ENCODE measurements at regions not wholly inside any gene's neighbourhood (a gene's known extent, or its start where the extent isn't known, plus 50 kb on each side); places are given as distances from the start of the nearest gene placed in this dataset.
"Not testable (repeated sequence)": the region's sequence is repeated elsewhere in the genome, so short reads cannot be mapped to it uniquely, and the experiment has no call there.

DNA sequence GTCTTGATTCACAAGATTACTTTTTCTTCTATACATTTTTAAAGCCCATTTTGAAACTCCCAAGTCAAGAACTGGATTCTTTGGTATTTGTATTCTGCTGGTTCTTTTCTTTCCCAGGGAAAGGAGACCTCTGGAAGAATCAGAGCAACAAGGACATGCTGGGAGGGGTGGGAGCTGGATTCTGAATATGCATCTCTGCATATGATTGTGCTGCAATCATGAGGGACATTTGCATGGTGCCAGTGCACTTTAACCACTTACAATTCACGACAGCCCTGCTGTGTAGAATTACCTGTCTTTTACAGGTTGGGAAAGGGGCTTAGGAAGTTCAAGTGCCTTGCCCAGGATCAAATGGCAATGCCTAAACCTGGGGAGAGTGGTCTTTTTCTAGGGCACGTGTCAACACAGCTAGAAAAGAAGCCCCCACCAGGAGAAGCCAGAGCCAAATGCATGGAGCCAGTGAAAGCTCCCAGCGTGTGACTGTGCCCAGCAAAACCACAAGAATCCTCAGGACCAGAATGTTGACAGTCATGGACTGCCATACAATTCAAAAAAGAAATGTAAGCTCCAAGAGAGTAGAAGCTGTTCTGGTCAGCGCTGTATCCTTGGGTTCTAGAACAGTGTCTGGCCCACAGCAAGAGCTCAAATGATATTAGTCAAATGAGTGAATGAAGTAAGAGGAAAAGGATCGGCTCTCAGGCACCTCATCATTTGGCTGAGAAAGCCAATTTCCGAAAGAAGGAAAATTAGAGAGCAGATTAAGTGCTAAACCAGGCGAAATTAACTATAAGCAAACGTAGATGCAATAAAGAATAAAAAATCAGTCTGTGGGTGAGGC, 84.5 kb upstream of the MEF2A start:
- DNase-seq (ENCODE audit: low spot score) (no peak), ATAC-seq (no peak)

DNA sequence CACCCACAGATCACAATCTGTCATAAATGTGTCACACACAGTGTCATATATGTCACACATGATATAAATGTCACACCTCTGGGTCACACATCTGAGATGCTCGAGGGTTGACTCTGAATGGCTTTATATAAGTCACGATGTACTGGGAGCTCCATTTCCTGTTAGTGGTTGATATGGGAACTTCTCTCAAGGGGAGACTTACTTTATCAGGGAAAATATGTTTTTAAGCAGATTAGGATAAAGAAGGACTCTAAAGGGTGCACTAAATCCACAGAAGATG, 83.9 kb upstream of the MEF2A start:
- DNase-seq (ENCODE audit: low spot score) (no peak), ATAC-seq (no peak)

DNA sequence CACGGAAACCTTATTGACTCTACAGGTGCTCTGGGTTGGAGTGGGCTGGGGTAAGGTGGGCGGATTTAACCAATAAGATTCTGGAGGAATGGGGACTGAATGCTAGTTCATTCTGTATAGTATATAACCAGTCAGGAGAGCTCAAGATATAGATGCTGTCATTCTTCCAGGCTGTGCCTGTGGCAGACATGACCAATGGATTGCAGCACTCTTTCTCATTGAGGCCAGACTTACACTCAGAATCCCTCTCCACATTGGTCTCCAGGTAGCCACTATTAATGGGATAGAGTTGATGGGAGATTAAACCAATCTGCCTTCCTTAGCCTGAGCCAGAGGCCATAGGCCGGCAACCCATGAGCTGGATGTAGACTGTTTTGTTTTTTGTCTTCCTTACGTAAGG, 82.8 kb upstream of the MEF2A start:
- ATAC-seq = no peak
- DNase-seq (ENCODE audit: low spot score) = no peak

DNA sequence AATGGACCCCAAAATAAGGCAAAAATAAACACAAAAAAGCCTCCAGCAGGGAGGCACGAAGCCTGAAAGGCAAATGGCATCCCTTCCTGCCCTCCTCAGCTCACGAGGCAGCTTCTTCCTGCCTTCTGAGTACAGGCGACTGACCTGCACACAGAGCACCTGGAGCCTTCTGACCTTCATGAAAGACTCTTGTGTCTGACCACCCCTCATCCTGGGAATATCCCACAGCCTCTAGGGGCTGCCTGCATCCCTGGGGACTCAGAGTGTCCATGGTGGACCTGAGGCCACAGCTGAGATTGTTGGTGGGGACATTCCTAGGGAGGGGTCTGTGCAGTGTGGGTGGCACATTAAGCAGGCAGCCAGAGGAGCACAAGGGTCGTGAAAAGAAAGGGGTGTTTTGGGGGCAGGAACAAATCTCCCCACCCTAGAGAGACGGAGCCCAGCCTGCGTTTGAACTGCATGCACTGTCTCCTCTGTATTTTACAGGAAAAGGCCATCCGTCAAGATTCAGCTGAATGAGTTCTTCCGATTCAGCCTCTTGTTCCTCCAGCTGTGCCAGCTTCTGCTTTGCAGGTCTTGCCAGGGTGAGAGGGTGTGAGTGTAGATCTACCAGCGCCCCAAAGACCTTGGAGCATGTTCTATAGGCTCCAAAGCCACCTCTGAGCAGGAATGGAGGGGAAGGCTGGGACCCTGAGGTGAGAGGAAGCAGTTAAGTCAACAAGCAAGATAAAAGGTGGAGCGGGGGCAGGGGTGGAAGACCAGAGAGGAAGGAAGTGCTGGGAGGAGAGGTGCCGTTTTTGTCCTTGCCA, 80.4 kb upstream of the MEF2A start:
- DNase-seq (ENCODE audit: low spot score) (no peak), ATAC-seq (peak; percentile 29)

DNA sequence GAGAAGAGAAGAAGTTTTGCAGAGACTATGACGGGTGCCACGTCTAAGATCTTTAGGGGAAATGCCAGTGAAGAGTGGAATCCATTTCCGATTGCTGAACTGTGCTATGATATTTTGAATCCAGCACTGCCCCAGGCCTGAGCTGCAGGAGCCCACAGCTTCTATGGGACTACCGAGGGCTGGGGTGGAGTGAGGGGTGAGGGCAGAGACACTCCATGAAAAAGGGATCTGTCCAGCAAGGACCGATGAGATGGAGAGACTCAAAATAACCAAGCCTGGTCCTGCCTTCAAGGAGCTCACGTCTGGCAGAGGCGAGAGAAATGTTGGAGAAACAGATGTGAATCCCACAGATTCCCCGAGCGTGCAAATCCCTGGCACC, 79.8 kb upstream of the MEF2A start:
- DNase-seq (ENCODE audit: low spot score) (no peak), ATAC-seq (no peak)

DNA sequence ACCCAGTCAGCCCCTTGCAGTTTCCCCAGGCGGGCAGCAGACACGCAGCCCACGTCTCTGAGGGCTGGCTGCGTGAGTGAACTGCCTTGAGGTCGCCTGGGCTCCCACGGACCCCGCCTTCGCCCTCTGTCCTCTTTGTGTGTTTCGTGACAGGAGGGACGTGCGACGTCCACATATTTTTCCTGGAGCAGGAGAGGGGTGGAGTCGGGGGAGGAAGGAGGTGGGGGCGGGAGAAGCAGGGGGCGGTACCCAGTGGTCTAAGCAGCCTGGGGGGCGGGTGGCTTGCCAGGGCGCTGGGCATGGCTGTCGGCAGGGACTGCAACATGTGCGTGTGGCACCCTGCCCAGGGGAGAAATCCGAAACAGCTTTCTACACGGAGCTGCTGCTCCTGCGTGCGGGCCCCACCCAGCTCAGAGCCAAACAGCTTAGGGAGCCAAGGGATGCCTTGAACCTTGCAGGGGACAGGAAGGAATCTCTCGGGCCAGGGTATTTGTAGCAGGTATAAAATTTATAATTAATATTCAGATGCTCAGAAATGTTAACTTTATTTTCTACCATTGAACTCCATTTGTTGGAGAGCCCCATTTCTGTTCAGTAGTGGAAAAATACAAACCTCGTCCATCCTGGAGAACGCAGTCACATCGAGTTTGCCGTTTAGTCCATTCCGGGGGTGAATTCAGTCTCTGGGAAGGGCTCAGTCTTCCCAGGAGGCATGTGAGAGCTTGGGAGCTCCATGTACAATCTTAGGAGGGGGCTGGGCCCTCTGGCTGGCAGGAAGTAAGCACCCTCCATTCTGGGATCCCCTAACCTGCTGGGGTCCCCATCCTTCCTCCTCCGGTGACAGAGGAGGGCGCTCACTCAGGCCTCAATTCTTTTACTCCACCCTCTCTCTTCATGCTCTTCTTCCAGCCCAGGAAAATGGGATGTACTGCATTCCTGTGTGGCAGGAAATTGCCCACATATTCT, 79.1 kb upstream of the MEF2A start:
- DNase-seq (ENCODE audit: low spot score) (peak; percentile 63), ATAC-seq (peak; percentile 77)

DNA sequence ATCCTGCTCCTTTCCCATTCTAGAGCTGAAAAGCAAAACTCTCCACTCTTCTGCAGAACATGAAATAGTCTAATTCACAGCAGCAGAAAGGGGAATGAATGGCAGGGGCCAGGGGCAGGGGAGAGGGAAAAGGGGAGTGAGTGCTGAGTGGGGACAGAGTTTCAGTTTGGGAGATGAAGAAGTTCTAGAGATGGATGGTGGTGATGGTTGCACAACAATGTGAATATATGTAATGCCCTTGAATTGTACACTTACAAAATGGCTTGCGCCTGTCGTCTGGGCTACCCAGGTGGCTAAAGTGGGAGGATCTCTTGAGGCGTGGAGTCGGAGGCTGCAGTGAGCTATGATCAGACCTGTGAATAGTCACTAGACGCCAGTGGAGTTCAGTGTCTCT, 78.5 kb upstream of the MEF2A start:
- no peak for DNase-seq (ENCODE audit: low spot score)
- no peak for ATAC-seq

DNA sequence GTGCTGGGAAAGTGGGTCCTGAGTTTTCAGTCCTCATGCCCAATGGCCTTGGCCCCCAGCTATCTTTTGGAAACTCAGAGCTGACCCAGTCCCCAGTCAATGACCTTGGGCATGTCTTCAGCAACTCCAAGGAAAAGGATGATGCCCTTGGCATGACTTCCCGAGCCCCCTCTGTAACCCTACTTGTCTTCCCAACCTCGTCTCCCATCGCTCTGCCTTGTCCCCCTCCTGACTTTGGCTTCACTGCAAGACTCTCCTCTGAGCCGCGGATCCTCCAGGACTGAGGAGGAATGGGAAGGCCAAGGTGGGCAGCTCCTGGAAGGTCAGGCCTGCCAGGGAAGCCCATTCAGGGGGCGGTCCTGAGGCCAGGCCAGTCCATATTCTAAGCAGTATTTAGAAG, 73.5 kb upstream of the MEF2A start:
- DNase-seq (ENCODE audit: low spot score) = no peak

DNA sequence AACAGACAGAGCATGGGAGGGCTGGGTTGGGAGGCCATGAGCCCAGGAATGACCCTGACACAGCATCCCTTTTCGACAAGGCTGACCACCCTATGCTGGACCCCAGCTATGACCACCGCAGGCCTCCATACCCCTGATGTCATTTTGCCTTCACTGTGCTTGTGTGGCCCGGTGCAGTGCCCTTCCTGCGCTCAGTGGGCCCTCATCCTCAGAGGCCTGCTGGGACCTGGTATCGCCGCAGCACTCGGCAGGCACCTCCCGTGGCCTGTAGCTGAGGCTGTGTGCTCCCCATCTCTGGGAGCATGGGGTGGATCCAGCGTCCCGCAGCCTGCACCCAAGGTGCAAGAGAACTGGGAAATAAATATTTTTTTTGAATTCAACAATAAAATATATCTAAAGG, 73.1 kb upstream of the MEF2A start:
- ATAC-seq (no peak), DNase-seq (ENCODE audit: low spot score) (no peak)

More for the DNA sequence above, 73.5 kb upstream of the MEF2A start:
- no peak for ATAC-seq

DNA sequence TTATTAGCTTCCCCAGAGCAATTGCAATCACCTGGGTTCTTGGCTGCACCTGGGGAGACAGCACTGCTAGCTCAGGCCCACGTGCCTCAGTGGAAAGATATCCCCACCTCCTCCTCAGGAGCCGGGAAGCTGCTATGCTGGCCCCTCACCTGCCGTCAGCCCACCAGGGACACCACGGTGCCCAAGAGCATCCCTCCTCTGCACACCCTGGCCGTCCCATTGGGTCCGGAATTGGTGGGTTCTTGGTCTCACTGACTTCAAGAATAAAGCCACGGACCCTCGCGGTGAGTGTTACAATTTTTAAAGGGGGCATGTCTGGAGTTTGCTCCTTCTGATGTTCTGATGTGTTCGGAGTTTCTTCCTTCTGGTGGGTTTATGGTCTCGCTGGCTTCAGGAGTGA, 72.3 kb upstream of the MEF2A start:
- ATAC-seq (no peak), DNase-seq (ENCODE audit: low spot score) (no peak)

DNA sequence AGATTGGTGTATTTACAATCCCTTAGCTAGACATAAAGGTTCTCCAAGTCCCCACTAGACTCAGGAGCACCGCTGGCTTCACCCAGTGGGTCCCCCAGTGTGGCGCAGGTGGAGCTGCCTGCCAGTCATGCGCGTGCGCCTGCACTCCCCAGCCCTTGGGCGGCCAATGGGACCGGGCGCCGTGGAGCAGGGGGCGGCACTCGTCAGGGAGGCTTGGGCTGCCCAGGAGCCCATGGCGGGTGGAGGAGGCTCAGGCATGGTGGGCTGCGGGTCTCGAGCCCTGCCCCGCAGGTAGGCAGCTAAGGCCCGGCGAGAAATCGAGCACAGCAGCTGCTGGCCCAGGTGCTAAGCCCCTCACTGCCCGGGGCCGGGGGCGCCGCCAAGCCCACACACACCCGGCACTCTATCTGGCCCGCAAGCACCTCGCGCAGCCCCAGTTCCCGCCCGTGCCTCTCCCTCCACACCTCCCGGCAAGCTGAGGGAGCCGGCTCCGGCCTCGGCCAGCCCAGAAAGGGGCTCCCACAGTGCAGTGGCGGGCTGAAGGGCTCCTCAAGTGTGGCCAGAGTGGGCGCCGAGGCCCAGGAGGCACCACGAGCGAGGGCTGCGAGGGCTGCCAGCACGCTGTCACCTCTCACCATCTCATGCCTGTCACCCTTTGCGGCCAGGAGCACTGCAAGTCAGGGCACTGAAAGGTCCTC, 71.1 kb upstream of the MEF2A start:
- not testable (repeated sequence) for DNase-seq (ENCODE audit: low spot score); ATAC-seq

DNA sequence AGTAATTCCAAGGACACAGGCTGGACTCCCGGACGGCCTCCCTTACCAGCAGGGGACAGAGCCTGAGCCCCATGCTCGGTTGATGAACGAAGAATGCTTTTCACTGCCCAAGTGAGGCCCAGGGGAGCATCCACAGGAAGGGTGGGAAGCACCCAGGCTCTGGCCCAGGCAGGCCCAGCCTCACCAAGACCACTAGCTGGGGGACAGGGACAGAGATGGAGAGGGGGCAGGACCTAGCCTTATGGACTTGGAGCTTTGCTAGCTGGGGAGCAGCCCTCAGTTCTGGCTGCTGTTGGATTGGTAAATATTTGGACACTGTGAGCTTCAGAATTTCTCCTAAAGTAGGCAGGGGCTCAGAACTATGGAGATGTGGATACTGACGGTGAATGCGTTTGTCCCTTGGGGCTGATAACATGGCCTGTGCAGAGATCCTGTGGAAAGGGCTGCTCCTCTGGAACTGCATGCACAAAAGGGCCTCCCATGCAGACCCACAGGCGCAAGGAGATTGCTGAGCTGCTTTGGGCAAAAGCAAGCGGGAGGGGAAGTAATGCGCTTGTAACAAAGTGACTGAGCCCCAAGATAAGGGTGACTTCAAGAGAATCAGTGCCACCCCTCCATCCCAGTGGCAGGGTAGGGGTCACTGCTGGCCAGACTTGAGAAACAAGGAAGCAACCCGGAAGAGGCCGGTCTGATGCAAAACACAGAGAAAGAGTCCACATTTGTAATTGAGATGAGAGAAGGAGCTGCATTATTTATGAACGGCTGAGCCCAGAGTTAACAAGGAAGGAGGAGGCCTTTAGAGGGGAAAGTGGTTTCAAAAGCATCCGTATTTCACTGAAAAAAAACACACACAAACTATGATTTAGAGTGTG, 70.1 kb upstream of the MEF2A start:
- DNase-seq (ENCODE audit: low spot score) (no peak), ATAC-seq (peak; percentile 19)

DNA sequence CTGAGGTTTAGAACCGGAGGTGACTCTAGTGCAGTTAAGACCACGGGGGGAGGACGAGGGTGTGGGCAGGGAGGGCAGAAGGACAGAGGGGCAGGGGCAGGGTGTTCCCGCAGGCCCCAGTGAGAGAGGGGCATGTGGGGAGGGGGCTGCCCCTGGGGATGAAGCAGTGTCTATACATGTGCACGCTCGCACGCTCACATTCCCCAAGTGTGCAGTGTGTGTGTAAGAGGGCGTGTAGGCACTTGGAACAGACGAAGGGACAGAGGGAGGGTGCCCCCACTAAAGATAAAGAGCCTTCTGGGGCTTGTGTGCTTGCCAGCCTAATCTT, 69.5 kb upstream of the MEF2A start:
- no peak for ATAC-seq
- DNase-seq (ENCODE audit: low spot score) = no peak

DNA sequence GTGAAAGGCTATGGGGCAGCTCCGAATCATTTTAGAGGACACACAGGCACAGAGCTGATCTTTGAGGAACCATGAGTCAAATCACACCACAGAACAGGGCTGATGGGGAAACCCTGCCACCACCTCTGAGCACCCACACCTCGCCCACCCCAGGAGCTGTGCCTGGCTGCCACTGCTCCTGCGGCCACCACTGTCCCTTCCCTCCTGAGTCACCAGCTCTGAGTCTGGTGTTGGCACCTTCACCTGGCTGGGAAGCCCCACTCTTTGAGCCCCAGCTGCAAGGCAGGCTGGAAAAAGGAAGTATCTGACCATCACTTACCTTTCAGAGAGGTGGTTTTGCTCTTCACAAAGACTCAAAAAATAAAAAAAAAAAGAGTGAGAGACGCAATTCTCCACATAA, 63.6 kb upstream of the MEF2A start:
- ATAC-seq = no peak
- DNase-seq (ENCODE audit: low spot score) = no peak

DNA sequence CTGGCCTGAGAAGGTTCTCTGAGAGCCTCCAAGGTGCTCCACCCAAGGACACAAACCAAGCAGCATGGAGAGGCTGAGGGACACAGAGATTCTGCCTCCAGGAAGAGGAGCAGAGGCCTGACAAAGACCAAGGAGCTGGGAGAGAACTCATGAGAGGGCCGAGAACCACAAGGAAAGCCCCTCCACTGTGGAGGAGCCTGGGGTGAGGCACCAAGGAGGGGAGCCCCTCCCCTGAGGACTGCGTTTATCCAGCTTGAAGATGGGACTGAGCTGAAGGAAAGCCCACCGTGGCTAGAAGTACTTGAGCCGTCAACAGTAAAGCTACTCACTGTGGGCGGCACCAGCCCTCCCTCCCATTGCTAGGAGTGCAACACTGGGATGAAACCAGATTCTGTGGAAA, 63.1 kb upstream of the MEF2A start:
- ATAC-seq (no peak), DNase-seq (ENCODE audit: low spot score) (no peak)

DNA sequence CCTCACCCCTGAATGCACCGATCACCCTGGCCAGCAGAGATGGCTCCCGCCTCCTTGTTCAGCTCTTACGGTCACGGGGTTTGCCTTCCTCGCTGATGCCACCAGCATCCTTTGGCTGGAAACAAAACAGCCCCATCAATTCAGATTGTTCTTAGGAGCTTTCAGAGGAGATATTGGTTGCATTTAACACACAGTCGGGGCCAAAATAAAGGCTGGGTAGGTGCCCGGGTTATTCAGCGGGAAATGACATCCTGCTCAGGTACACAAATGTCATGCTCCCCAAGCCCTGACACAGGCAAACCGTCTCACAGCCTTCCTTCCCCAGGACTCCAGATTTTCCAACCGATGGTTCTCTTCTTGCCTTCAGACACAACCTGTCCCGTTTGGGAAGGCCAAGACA, 62.4 kb upstream of the MEF2A start:
- no peak for ATAC-seq
- no peak for DNase-seq (ENCODE audit: low spot score)

DNA sequence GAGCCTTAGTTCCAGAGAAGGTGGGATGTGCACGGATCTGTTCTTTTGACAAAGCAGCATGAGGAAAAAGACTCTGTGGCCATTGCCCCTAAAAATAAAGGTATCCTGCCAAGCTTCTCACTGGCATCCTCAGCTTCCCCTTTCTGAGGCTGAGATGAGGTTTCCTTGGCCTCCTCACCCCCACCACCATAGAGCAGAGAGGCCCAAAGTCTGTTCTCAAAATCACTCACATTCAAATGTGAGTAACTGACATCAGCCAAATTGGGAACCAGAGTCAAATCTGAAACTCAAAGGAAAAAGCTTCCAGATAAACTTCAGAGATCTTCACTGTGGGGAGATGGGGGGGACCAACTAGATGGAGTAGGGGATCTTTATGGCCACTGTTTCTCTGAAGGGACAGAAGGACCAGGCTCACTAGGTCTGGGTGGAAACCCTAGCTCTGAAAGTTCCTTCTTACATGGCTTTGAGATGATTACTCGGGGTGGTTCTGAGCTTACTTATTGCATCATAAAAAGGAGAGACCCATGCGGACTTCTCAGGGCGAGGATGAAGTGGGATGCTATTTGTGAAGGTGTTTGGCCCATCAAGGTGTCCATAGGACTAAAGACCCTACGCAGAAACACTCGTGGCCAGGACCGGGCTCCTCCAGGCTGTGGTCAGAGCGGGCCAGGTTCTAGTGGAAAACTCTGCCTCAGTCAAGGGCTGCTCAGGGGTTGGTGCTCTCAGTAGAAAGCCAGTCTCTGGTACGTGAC, 61.5 kb upstream of the MEF2A start:
- no peak for ATAC-seq

DNA sequence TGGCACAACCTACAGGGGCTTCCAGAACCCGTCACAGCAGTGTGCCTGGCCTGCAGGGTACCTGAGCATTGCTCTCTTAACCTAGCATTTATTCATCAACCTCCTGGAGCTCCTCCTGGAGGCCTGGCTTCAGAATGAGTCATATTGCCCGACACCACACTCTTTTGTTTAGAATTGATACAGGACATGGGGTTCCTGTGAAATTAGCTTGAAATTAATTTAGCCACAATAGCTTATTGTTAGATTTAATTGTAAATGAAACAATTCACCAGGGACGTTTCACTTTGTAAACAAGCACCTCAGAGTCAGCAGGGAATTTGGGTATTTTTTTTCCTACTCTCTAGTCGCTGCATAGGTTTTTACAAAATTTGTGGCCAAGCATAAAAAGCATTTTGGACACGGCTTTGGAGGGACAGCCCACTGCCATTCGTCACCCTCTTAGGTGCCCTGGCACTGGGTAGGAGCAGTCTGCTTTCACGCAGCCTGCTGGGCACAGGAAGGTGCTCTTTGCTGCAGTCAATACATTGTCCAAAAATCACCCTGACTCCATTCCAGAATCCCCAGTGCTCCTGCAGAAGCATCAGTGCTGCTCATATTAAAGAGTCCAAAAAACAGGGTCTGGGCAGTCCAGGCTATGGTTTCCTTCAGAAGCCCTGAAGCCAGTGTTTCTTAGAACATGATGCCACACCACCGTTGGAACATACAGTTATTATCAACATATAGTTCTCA, 60.8 kb upstream of the MEF2A start:
- DNase-seq (ENCODE audit: low spot score) (no peak), ATAC-seq (no peak)

More for the DNA sequence above, 61.5 kb upstream of the MEF2A start:
- no peak for DNase-seq (ENCODE audit: low spot score)

DNA sequence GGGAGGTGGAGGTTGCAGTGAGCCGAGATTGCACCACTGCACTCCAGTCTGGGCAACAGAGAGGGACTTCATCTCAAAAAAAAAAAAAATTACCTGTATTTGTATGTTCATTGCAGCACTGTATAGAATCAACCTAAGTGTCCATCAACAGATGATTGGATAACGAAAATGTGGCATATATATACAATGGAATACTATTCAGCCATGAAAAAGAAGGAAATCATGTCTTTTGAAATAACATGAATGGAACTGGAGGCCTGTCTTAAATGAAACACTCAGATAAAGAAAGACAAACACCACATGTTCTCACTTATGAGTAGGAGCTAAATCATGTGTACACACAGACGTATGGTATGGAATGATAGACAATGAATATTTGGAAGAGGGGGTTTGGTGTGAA, 59.4 kb upstream of the MEF2A start:
- ATAC-seq (no peak), DNase-seq (ENCODE audit: low spot score) (no peak)

Data from left lobe of liver (tissue), 2 donors.